ENCODE measurements at regions not wholly inside any gene's neighbourhood (a gene's known extent, or its start where the extent isn't known, plus 50 kb on each side); places are given as distances from the start of the nearest gene placed in this dataset.

GRCh38 chr12:127923501-127923900 lies 343.5 kb upstream of the TMEM132C start:
- Histone ChIP-seq H3K27ac (replicated peaks) (no peak overlapping the region), H3K4me3 (replicated peaks; ENCODE audit: insufficient read depth, low read length) (no peak overlapping the region), H3K27me3 (ENCODE audit: insufficient read depth, poor library complexity, severe bottlenecking) (no peaks in the 10 kb centered on the region)
- DNase-seq (ENCODE audit: low read depth in 1 of 2, low spot score in 1 of 2): no peak
- TF ChIP-seq GABPA (IDR thresholded peaks at IDR 0.05; ENCODE audit: low read depth): no peak
- TF ChIP-seq POLR2AphosphoS5 (IDR thresholded peaks at IDR 0.05; ENCODE audit: low read depth): no peak
- TF ChIP-seq SPI1 (IDR thresholded peaks at IDR 0.05; ENCODE audit: borderline replicate concordance, low read depth): no peak
- no peak for TF ChIP-seq CTCF (IDR thresholded peaks at IDR 0.05; ENCODE audit: insufficient read depth, low read length)
- TF ChIP-seq, protein P1, sequence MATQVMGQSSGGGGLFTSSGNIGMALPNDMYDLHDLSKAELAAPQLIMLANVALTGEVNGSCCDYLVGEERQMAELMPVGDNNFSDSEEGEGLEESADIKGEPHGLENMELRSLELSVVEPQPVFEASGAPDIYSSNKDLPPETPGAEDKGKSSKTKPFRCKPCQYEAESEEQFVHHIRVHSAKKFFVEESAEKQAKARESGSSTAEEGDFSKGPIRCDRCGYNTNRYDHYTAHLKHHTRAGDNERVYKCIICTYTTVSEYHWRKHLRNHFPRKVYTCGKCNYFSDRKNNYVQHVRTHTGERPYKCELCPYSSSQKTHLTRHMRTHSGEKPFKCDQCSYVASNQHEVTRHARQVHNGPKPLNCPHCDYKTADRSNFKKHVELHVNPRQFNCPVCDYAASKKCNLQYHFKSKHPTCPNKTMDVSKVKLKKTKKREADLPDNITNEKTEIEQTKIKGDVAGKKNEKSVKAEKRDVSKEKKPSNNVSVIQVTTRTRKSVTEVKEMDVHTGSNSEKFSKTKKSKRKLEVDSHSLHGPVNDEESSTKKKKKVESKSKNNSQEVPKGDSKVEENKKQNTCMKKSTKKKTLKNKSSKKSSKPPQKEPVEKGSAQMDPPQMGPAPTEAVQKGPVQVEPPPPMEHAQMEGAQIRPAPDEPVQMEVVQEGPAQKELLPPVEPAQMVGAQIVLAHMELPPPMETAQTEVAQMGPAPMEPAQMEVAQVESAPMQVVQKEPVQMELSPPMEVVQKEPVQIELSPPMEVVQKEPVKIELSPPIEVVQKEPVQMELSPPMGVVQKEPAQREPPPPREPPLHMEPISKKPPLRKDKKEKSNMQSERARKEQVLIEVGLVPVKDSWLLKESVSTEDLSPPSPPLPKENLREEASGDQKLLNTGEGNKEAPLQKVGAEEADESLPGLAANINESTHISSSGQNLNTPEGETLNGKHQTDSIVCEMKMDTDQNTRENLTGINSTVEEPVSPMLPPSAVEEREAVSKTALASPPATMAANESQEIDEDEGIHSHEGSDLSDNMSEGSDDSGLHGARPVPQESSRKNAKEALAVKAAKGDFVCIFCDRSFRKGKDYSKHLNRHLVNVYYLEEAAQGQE (IDR thresholded peaks at IDR 0.05; ENCODE audit: insufficient replicate concordance, low read depth): no peak

GRCh38 chr12:127925971-127926370 lies 341.0 kb upstream of the TMEM132C start:
- Histone ChIP-seq H3K4me3 (replicated peaks; ENCODE audit: insufficient read depth, low read length) (no peak overlapping the region), H3K27ac (replicated peaks) (no peak overlapping the region), H3K27me3 (ENCODE audit: insufficient read depth, poor library complexity, severe bottlenecking) (no peaks in the 10 kb centered on the region)
- no peak for DNase-seq (ENCODE audit: low read depth in 1 of 2, low spot score in 1 of 2)
- TF ChIP-seq SPI1 (IDR thresholded peaks at IDR 0.05; ENCODE audit: borderline replicate concordance, low read depth): no peak
- no peak for TF ChIP-seq CTCF (IDR thresholded peaks at IDR 0.05; ENCODE audit: insufficient read depth, low read length)
- TF ChIP-seq, protein P1 (IDR thresholded peaks at IDR 0.05; ENCODE audit: insufficient replicate concordance, low read depth): no peak
- TF ChIP-seq GABPA (IDR thresholded peaks at IDR 0.05; ENCODE audit: low read depth): no peak
- TF ChIP-seq POLR2AphosphoS5 (IDR thresholded peaks at IDR 0.05; ENCODE audit: low read depth): no peak

- Histone ChIP-seq H3K4me3 (replicated peaks; ENCODE audit: insufficient read depth, low read length) (no peak overlapping the region), H3K27ac (replicated peaks) (no peak overlapping the region), H3K27me3 (ENCODE audit: insufficient read depth, poor library complexity, severe bottlenecking) (no peaks in the 10 kb centered on the region)
- TF ChIP-seq, protein P1 (IDR thresholded peaks at IDR 0.05; ENCODE audit: insufficient replicate concordance, low read depth): no peak
- TF ChIP-seq POLR2AphosphoS5 (IDR thresholded peaks at IDR 0.05; ENCODE audit: low read depth) (no peak), GABPA (IDR thresholded peaks at IDR 0.05; ENCODE audit: low read depth) (no peak), SPI1 (IDR thresholded peaks at IDR 0.05; ENCODE audit: borderline replicate concordance, low read depth) (no peak), CTCF (IDR thresholded peaks at IDR 0.05; ENCODE audit: insufficient read depth, low read length) (no peak)
- DNase-seq (ENCODE audit: low read depth in 1 of 2, low spot score in 1 of 2): no peak
These were observed 338.8 kb upstream of the TMEM132C start for GRCh38 chr12:127928178-127928577.

Measured in HL-60 (cell line).